ENCODE measurements at regions not wholly inside any gene's neighbourhood (a gene's known extent, or its start where the extent isn't known, plus 50 kb on each side); places are given as distances from the start of the nearest gene placed in this dataset.

DNA sequence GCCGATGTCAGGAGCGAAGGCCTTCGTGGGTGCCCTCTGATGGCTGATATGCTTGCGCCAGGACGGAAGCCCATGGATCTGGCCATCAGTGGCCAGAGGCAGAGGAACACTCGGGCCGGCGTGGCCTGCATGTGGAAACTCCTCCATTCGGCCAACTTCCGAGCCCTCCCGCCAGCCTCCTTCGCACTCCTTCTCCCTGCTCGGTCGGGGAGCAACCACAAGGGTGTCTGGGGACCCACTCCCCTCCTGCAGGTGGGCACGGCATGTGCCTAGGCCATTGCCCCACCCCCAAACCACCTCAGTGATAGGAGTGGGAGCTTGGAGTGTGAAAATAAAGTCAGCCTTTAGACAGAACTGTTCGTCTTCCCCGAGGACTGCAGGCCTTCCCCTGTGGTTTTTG is 231.3 kb downstream of the BCL11B start:
- Mint-ChIP-seq H3K27me3 (ENCODE audit: low read depth) (no peaks in the 10 kb centered on the region), H3K27ac (no peak overlapping the region), H3K4me3 (no peak overlapping the region), H3K36me3 (ENCODE audit: low read depth) (no peaks in the 10 kb centered on the region), H3K9me3 (peaks cover 3% of the 10 kb centered on the region), H3K4me1 (ENCODE audit: low read depth) (no peaks in the 10 kb centered on the region)
- CTCF ChIA-PET, result interaction anchor here (0.7 kb wide), 1 partner anchor 9 kb away, joined by 4 read pairs; no protein-coding TSS in a partner anchor
- DNase-seq, result no peak
- intact Hi-C loops (cut with micrococcal nuclease), result no loop called here

DNA sequence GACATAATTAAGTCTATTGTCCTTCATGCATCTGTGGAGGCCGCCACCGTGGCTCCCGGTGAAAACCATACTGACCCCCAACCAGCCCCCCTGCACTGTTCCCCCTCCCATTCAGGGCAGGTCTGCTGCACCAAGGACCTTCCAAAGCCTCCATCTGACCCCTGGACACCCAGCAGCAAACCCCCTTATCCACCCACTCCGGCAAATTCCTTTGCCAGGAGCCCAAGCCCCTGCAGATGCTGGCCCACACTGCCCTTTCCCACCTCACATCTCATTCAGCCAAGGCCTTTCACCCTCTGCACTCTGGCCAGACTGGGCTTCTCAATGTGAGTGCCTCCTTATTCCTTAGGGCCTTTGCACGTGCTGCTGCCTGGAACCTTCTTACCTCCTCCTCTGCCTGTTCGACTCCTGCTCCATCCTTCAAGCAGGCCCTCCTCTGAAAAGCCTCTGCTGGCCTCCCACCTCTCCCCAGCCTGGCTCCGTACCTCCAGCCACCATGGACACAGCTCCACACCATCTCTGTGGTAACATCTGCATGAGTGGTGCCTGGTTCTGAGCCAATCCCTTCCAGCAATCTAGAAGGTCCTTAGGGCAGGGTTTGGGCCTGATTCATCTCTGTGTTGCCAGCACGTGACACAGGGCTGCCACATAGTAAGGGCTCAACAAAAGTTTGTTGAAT is 230.7 kb downstream of the BCL11B start:
- DNase-seq, result no peak
- H3K9me3 Mint-ChIP-seq, result peaks cover 3% of the 10 kb centered on the region
- H3K36me3 Mint-ChIP-seq (ENCODE audit: low read depth), result no peaks in the 10 kb centered on the region
- CTCF ChIA-PET, result no interaction called here
- H3K4me1 Mint-ChIP-seq (ENCODE audit: low read depth), result no peaks in the 10 kb centered on the region
- intact Hi-C loops (cut with micrococcal nuclease), result no loop called here
- no peak overlapping the region for H3K4me3 Mint-ChIP-seq
- H3K27me3 Mint-ChIP-seq (ENCODE audit: low read depth), result no peaks in the 10 kb centered on the region
- no peak overlapping the region for H3K27ac Mint-ChIP-seq

DNA sequence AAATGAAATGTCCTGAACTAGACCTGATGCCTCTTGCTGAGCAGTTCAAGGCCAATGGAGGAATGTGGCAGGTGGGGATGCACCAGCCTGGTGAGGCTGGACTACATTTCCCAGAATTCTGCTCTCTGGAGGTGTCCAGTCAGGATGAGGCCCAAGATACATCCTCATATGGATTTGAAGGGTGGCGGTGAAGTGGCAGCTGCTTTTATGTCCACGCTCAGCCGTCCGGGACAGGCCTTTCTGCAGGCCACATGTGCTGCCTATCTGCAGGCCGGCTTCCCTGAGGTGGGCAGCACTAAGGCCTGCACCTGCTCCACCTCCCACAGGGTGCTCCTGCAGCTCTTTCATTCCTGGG is 230.2 kb downstream of the BCL11B start:
- peaks cover 3% of the 10 kb centered on the region for H3K9me3 Mint-ChIP-seq
- no peaks in the 10 kb centered on the region for H3K4me1 Mint-ChIP-seq (ENCODE audit: low read depth)
- no peaks in the 10 kb centered on the region for H3K27me3 Mint-ChIP-seq (ENCODE audit: low read depth)
- H3K36me3 Mint-ChIP-seq (ENCODE audit: low read depth), result no peaks in the 10 kb centered on the region
- intact Hi-C loops (cut with micrococcal nuclease), result no loop called here
- no peak overlapping the region for H3K27ac Mint-ChIP-seq
- DNase-seq, result no peak
- CTCF ChIA-PET, result no interaction called here
- H3K4me3 Mint-ChIP-seq, result no peak overlapping the region

DNA sequence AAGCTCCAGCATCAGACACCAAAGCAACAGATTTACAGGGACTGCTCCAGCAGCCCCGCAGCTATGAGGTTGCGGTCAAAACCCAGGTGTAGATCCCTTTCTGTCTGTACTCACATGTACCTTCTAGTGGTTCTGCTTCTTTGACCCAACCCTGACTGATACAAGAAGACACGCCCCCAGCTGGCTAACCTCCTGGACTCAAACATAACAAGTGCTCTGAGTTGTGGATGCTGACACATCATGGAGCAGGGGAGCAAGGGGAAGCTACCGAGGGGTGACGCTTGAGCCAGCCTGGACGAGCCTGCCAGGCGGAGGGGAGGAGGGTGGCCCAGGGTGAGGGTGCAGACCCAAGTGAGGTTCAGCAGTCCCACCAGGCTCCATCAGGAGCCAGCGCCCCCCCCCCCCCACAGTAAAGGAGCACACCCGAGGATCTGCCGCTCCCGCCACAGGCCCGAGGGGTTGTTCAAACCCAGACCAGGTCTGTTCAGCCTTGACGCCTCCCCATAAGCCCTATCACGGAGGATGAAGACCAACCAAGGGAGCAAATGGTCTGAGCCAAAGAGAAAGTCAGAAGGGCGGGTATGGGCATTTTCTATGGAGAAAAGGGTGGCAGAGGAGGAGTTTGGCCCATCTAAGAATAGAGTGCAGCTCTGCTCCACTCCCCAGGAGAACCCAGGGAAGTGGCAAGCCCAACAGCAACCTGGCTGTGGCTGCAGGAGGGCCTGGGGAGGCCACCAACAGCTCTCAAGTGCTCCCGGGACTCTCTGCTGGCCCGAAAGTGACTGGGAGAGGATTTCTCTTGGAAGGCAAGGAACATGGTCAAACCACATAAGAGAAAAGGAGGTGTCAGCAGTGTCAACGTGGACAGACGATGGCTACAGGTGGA is 229.4 kb downstream of the BCL11B start:
- CTCF ChIA-PET, result no interaction called here
- Mint-ChIP-seq H3K9me3 (peaks cover 3% of the 10 kb centered on the region), H3K27ac (no peak overlapping the region), H3K27me3 (ENCODE audit: low read depth) (no peaks in the 10 kb centered on the region), H3K36me3 (ENCODE audit: low read depth) (no peaks in the 10 kb centered on the region), H3K4me1 (ENCODE audit: low read depth) (no peaks in the 10 kb centered on the region), H3K4me3 (no peak overlapping the region)
- no peak for DNase-seq
- intact Hi-C loops (cut with micrococcal nuclease), result no loop called here

DNA sequence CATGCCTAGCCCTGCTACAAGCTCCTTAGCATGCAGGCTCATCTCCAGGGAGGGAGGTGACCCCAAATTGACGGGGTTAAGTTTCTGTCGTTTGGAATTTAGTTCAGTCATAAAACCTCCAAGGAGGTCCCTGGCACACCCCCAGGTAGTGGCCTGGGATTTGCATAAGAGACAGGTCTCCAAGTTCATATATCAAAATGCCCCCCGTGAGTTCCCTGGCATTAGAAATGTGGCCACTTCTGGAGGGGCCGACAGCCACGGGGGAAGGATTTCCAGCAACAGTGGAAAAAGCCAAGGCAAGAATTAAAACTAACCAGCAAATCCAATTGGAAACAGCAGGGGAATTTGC is 228.8 kb downstream of the BCL11B start:
- Mint-ChIP-seq H3K36me3 (ENCODE audit: low read depth) (no peaks in the 10 kb centered on the region), H3K4me1 (ENCODE audit: low read depth) (peaks cover 4% of the 10 kb centered on the region), H3K27me3 (ENCODE audit: low read depth) (no peaks in the 10 kb centered on the region), H3K27ac (no peak overlapping the region), H3K4me3 (no peak overlapping the region), H3K9me3 (peaks cover 3% of the 10 kb centered on the region)
- no peak for DNase-seq
- CTCF ChIA-PET, result no interaction called here
- intact Hi-C loops (cut with micrococcal nuclease), result no loop called here

DNA sequence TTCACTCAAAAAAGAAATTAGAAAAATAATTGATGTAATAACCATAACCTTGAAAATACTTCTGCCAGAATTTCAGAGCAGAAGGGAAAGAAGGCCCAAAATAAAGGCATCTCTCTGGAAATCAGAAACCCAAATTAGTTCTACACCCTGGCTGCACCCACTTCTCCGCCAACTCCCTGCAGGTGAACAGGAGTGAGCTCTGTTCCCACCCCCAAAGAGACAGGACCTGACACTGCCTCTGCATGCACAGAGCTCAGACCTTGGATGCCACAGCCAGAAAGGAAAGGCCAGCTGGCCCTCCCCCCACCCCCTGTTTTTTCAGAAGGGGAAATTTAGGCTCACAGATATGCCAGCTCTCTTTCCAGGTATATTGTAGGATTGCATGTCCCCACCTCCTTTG is 228.2 kb downstream of the BCL11B start:
- no peak for DNase-seq
- intact Hi-C loops (cut with micrococcal nuclease), result no loop called here
- no peak overlapping the region for H3K4me3 Mint-ChIP-seq
- CTCF ChIA-PET, result no interaction called here
- peaks cover 3% of the 10 kb centered on the region for H3K9me3 Mint-ChIP-seq
- H3K4me1 Mint-ChIP-seq (ENCODE audit: low read depth), result peaks cover 8% of the 10 kb centered on the region
- H3K27me3 Mint-ChIP-seq (ENCODE audit: low read depth), result no peaks in the 10 kb centered on the region
- H3K27ac Mint-ChIP-seq, result no peak overlapping the region
- H3K36me3 Mint-ChIP-seq (ENCODE audit: low read depth), result no peaks in the 10 kb centered on the region

DNA sequence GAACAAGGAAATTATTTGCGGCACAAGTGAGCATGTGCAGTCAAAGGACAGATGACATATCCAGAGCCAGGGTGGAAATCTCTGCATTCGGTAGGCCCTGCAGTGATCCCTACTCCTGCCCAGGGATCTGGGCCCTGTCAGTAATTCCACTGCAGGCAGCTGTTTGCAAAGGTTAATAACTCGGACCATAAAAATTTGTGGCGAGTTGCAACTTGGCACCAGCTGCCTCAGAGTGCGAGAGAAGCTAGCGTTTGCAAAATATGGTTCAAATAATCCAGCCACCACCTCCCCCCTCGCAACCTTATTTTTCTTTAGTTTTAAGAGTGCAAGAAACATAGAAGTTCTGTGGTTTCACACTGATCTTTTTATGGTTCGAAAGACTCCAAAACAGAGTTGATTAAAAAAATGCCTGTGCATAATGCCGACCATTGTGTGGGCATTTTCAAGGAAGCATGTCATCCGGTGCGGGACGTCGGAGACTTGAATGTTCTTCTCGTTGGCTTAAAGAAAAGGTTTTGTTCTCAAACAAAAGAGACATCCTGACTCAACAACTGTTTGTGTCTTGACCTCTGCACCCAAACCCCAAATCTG is 224.5 kb downstream of the BCL11B start:
- intact Hi-C loops (cut with micrococcal nuclease), result no loop called here
- Mint-ChIP-seq H3K27ac (no peak overlapping the region), H3K27me3 (ENCODE audit: low read depth) (no peaks in the 10 kb centered on the region), H3K4me1 (ENCODE audit: low read depth) (peaks cover 26% of the 10 kb centered on the region), H3K36me3 (ENCODE audit: low read depth) (peaks cover 9% of the 10 kb centered on the region), H3K9me3 (peaks cover 20% of the 10 kb centered on the region), H3K4me3 (no peak overlapping the region)
- no peak for DNase-seq
- CTCF ChIA-PET, result no interaction called here

DNA sequence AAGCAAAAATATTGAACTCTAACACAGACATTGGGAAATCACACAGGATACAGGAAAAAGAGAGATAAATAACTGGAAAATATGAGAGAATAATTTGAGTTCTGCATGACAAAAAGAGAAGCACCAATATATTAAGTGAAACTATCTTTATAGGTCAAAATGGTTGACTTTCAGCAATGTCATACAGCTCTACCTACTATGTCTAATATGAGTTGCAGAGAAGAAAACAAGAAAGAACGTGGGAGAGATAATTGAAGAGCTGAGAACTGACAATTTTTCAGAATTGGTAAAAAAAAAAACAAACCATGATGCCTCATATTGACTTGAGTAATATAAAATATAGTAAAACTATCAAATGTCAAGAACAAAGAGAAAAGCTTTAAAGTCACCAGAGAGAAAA is 221.7 kb downstream of the BCL11B start:
- peaks cover 29% of the 10 kb centered on the region for H3K9me3 Mint-ChIP-seq
- H3K27ac Mint-ChIP-seq, result peak overlapping the region; percentile 56
- CTCF ChIA-PET, result interaction anchor here (0.8 kb wide), 1 partner anchor 10 kb away, joined by 4 read pairs; no protein-coding TSS in a partner anchor
- intact Hi-C loops (cut with micrococcal nuclease), result no loop called here
- H3K4me1 Mint-ChIP-seq (ENCODE audit: low read depth), result peaks cover 26% of the 10 kb centered on the region
- no peak overlapping the region for H3K4me3 Mint-ChIP-seq
- no peaks in the 10 kb centered on the region for H3K27me3 Mint-ChIP-seq (ENCODE audit: low read depth)
- peaks cover 11% of the 10 kb centered on the region for H3K36me3 Mint-ChIP-seq (ENCODE audit: low read depth)
- no peak for DNase-seq

DNA sequence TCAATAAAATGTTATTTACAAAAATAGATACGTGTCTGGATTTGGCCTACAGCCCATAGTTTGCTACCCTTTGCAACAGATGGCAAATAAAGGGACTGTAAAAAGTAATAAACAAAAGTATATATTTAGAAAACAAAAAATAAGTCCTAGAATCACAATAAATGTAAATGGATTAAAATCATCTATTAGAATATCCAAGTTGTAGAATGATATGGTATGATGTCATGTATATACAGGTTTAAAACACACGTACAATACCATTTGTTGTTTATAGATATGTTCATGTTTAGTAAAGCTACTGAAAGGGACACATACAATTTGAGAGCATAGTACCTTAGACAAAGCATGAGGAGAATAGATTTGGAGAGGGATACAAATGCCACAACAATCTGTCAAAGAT is 219.5 kb downstream of the BCL11B start:
- no peak overlapping the region for H3K27ac Mint-ChIP-seq
- DNase-seq, result no peak
- H3K36me3 Mint-ChIP-seq (ENCODE audit: low read depth), result peaks cover 11% of the 10 kb centered on the region
- H3K4me1 Mint-ChIP-seq (ENCODE audit: low read depth), result peaks cover 31% of the 10 kb centered on the region
- peaks cover 33% of the 10 kb centered on the region for H3K9me3 Mint-ChIP-seq
- CTCF ChIA-PET, result no interaction called here
- H3K4me3 Mint-ChIP-seq, result no peak overlapping the region
- no peaks in the 10 kb centered on the region for H3K27me3 Mint-ChIP-seq (ENCODE audit: low read depth)
- intact Hi-C loops (cut with micrococcal nuclease), result no loop called here

DNA sequence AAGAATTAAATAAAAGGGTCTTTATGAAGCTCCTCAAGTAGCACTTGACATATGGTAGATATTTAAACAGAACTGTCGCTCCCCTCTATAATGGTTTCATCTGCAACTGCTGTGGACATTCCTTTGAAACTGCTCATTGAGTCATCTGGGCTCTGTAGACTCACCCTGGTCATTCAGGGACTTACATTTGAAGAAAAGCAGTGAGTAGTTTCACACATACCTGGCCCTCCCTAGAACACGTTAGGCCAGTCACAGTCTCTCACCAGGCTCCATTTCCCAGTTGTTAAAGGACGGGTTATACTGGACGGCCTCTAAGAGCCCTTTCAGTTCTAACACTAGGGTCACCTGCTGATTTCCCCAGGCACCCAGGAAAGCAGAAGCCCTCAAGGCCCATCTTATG is 217.0 kb downstream of the BCL11B start:
- no peak overlapping the region for H3K4me3 Mint-ChIP-seq
- intact Hi-C loops (cut with micrococcal nuclease), result no loop called here

DNA sequence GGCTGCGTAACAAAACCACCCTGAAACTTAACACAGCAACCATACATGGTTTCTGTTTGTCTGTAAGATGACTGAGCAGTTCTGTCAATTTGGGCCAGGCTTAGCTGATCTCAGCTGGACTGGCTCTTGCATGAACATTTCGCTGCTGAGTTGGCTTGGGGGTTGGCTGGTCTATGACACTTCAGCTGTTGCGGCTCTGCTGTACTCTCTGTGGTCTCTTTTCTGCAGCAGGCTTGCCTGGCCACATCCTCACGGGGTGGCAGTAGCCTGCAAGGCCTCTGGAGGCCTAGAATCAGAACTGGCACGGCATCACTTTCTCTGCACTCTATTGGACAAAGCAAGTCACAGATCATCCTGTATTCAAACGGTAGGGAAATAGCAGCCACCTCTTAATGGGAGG is 216.2 kb downstream of the BCL11B start:
- peaks cover 6% of the 10 kb centered on the region for H3K4me1 Mint-ChIP-seq (ENCODE audit: low read depth)
- H3K36me3 Mint-ChIP-seq (ENCODE audit: low read depth), result peaks cover 11% of the 10 kb centered on the region
- DNase-seq, result peak; percentile 21
- no peak overlapping the region for H3K4me3 Mint-ChIP-seq
- CTCF ChIA-PET, result interaction anchor here (0.7 kb wide), 1 partner anchor 1748 kb away, joined by 3 read pairs; no protein-coding TSS in a partner anchor
- no peak overlapping the region for H3K27ac Mint-ChIP-seq
- H3K27me3 Mint-ChIP-seq (ENCODE audit: low read depth), result no peaks in the 10 kb centered on the region
- H3K9me3 Mint-ChIP-seq, result peaks cover 29% of the 10 kb centered on the region
- intact Hi-C loops (cut with micrococcal nuclease), result no loop called here

More for the DNA sequence above, 217.0 kb downstream of the BCL11B start:
- no peak overlapping the region for H3K27ac Mint-ChIP-seq
- peaks cover 14% of the 10 kb centered on the region for H3K4me1 Mint-ChIP-seq (ENCODE audit: low read depth)
- no peak for DNase-seq
- H3K27me3 Mint-ChIP-seq (ENCODE audit: low read depth), result no peaks in the 10 kb centered on the region
- peaks cover 33% of the 10 kb centered on the region for H3K9me3 Mint-ChIP-seq
- H3K36me3 Mint-ChIP-seq (ENCODE audit: low read depth), result peaks cover 11% of the 10 kb centered on the region
- CTCF ChIA-PET, result no interaction called here

DNA sequence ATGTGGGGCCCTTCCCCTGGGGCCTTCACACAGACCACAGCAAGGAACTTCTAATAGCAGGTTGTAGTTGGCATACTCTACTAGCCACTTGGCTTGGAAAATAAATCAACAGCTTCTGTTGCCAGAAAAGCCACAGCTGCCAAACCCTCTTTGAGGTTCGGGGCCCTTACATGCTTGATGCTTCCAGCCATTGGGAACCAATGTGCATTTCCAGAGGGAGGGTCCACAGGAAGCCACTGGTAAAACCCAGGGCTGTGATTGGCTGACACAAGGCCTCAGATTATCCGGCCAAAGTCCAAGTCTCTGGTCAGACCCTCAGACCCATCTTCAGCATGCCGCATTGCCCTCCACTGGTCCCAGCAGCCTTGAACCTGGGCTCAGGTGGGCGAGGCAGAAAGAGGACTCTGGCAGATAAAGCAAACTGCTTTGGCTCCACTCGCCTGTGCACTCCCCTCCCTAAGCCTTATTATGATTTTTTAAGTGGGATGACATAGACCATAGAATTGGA is 214.4 kb downstream of the BCL11B start:
- intact Hi-C loops (cut with micrococcal nuclease), result no loop called here
- H3K27ac Mint-ChIP-seq, result no peak overlapping the region
- peaks cover 14% of the 10 kb centered on the region for H3K9me3 Mint-ChIP-seq
- H3K4me1 Mint-ChIP-seq (ENCODE audit: low read depth), result peaks cover 5% of the 10 kb centered on the region
- CTCF ChIA-PET, result no interaction called here
- H3K27me3 Mint-ChIP-seq (ENCODE audit: low read depth), result no peaks in the 10 kb centered on the region
- no peak for DNase-seq
- no peak overlapping the region for H3K4me3 Mint-ChIP-seq
- H3K36me3 Mint-ChIP-seq (ENCODE audit: low read depth), result peaks cover 1% of the 10 kb centered on the region

Measured in activated naive CD4-positive, alpha-beta T cell treated with anti-CD3 and anti-CD28 coated beads for 36 hours (primary cell).